ENCODE measurements at regions not wholly inside any gene's neighbourhood (a gene's known extent, or its start where the extent isn't known, plus 50 kb on each side); places are given as distances from the start of the nearest gene placed in this dataset.

- Histone ChIP-seq H3K27me3 (no peaks in the 10 kb centered on the region), H3K36me3 (no peaks in the 10 kb centered on the region), H3K27ac (no peak overlapping the region), H3K4me3 (replicated peaks in 1 of 3) (no peak overlapping the region), H3K4me1 (no peaks in the 10 kb centered on the region), H3K9me3 (no peaks in the 10 kb centered on the region)
- TF ChIP-seq POLR2A (IDR thresholded peaks at IDR 0.05) (no peak), CTCF (IDR thresholded peaks at IDR 0.05) (no peak)
- DNase-seq: no peak
- intact Hi-C loops (cut with DNase I): no loop called here
- WGBS, 2 donors: 91 to 96% methylated on average over 1 of the region's 1 CpG
Observed at GRCh38 chr6:12229332-12229731, 60.8 kb upstream of the EDN1 start.

- Histone ChIP-seq H3K4me3 (replicated peaks in 1 of 3) (no peak overlapping the region), H3K36me3 (no peaks in the 10 kb centered on the region), H3K27ac (no peak overlapping the region), H3K9me3 (no peaks in the 10 kb centered on the region), H3K4me1 (no peaks in the 10 kb centered on the region), H3K27me3 (no peaks in the 10 kb centered on the region)
- 90 to 91% methylated on average over 6 of the region's 6 CpGs for WGBS, 2 donors
- intact Hi-C loops (cut with DNase I): loop anchor here (5.0 kb wide), 1 partner anchor 573 kb away; no protein-coding TSS in a partner anchor
- no peak for DNase-seq
- no peak for TF ChIP-seq CTCF (IDR thresholded peaks at IDR 0.05)
- TF ChIP-seq POLR2A (IDR thresholded peaks at IDR 0.05): no peak
Observed at GRCh38 chr6:12230523-12230922, 59.6 kb upstream of the EDN1 start.

GRCh38 chr6:12232339-12232738, 57.8 kb upstream of the EDN1 start:
- Histone ChIP-seq H3K4me3 (replicated peaks in 1 of 3) (no peak overlapping the region), H3K4me1 (no peaks in the 10 kb centered on the region), H3K9me3 (no peaks in the 10 kb centered on the region), H3K27ac (no peak overlapping the region), H3K27me3 (no peaks in the 10 kb centered on the region), H3K36me3 (no peaks in the 10 kb centered on the region)
- DNase-seq: no peak
- WGBS, 2 donors: 85 to 90% methylated on average over 3 of the region's 3 CpGs
- TF ChIP-seq CTCF (IDR thresholded peaks at IDR 0.05): no peak
- no peak for TF ChIP-seq POLR2A (IDR thresholded peaks at IDR 0.05)
- intact Hi-C loops (cut with DNase I): loop anchor here (5.0 kb wide), 1 partner anchor 575 kb away; no protein-coding TSS in a partner anchor

- no peaks in the 10 kb centered on the region for H3K36me3 ChIP-seq
- intact Hi-C loops (cut with DNase I): loop anchor here (5.0 kb wide), 1 partner anchor 576 kb away; no protein-coding TSS in a partner anchor
- 50 to 73% methylated on average over 1 of the region's 1 CpG for WGBS, 2 donors
- TF ChIP-seq CTCF (IDR thresholded peaks at IDR 0.05): no peak
- TF ChIP-seq POLR2A (IDR thresholded peaks at IDR 0.05): no peak
- H3K27me3 ChIP-seq: no peaks in the 10 kb centered on the region
- no peak overlapping the region for H3K4me3 ChIP-seq (replicated peaks in 1 of 3)
- DNase-seq: no peak
- H3K4me1 ChIP-seq: no peaks in the 10 kb centered on the region
- H3K27ac ChIP-seq: no peak overlapping the region
- no peaks in the 10 kb centered on the region for H3K9me3 ChIP-seq
Observed at GRCh38 chr6:12232821-12233220, 57.3 kb upstream of the EDN1 start.

- Histone ChIP-seq H3K36me3 (no peaks in the 10 kb centered on the region), H3K4me3 (replicated peaks in 1 of 3) (no peak overlapping the region), H3K27ac (no peak overlapping the region), H3K27me3 (no peaks in the 10 kb centered on the region), H3K9me3 (no peaks in the 10 kb centered on the region), H3K4me1 (no peaks in the 10 kb centered on the region)
- 78 to 86% methylated on average over 4 of the region's 4 CpGs for WGBS, 2 donors
- DNase-seq: peak; percentile 27 to 34
- TF ChIP-seq CTCF (IDR thresholded peaks at IDR 0.05) (peak; percentile 51 to 98 (median 84)), POLR2A (IDR thresholded peaks at IDR 0.05) (no peak)
- intact Hi-C loops (cut with DNase I): loop anchor here (5.0 kb wide), 1 partner anchor 577 kb away; no protein-coding TSS in a partner anchor
Observed at GRCh38 chr6:12233693-12234571, 56.2 kb upstream of the EDN1 start.
